ENCODE measurements at regions not wholly inside any gene's neighbourhood (a gene's known extent, or its start where the extent isn't known, plus 50 kb on each side); places are given as distances from the start of the nearest gene placed in this dataset.

- Histone ChIP-seq H3K4me1 (ENCODE audit: control insufficient read depth in 4 of 4, insufficient read depth in 4 of 4, low read length in 3 of 4) (peaks cover 0 to 10% (median 2%) of the 10 kb centered on the region in 4 donors), H3K36me3 (ENCODE audit: control insufficient read depth in 4 of 4, insufficient read depth in 3 of 4, low read depth in 1 of 4, low read length in 3 of 4) (no peaks in the 10 kb centered on the region), H3K9me3 (ENCODE audit: control insufficient read depth in 4 of 4, low read length in 3 of 4) (no peaks in the 10 kb centered on the region), H3K27ac (ENCODE audit: low read depth in 1 of 2, low read length in 2 of 2) (no peak overlapping the region), H3K27me3 (ENCODE audit: control insufficient read depth in 4 of 4, insufficient read depth in 4 of 4, low read length in 3 of 4) (no peaks in the 10 kb centered on the region), H3K4me3 (ENCODE audit: low read depth in 1 of 3, low read length in 3 of 3) (no peak overlapping the region), H3K9ac (ENCODE audit: low read depth in 1 of 2, low read length in 2 of 2) (no peak overlapping the region)
- 70% methylated on average over 3 of the region's 3 CpGs for WGBS
- no peak for TF ChIP-seq MAX (IDR thresholded peaks at IDR 0.05)
- no peak for DNase-seq (ENCODE audit: low spot score)
These were observed 159.8 kb downstream of the COPRS start for GRCh38 chr17:31699281-31699680.

GRCh38 chr17:31698751-31699150, 160.3 kb downstream of the COPRS start:
- 96% methylated on average over 7 of the region's 7 CpGs for WGBS
- Histone ChIP-seq H3K4me1 (ENCODE audit: control insufficient read depth in 4 of 4, insufficient read depth in 4 of 4, low read length in 3 of 4) (peaks cover 0 to 10% (median 2%) of the 10 kb centered on the region in 4 donors), H3K9ac (ENCODE audit: low read depth in 1 of 2, low read length in 2 of 2) (no peak overlapping the region), H3K4me3 (ENCODE audit: low read depth in 1 of 3, low read length in 3 of 3) (no peak overlapping the region), H3K27ac (ENCODE audit: low read depth in 1 of 2, low read length in 2 of 2) (no peak overlapping the region), H3K9me3 (ENCODE audit: control insufficient read depth in 4 of 4, low read length in 3 of 4) (no peaks in the 10 kb centered on the region), H3K27me3 (ENCODE audit: control insufficient read depth in 4 of 4, insufficient read depth in 4 of 4, low read length in 3 of 4) (no peaks in the 10 kb centered on the region), H3K36me3 (ENCODE audit: control insufficient read depth in 4 of 4, insufficient read depth in 3 of 4, low read depth in 1 of 4, low read length in 3 of 4) (no peaks in the 10 kb centered on the region)
- TF ChIP-seq EGR1 (IDR thresholded peaks at IDR 0.05; ENCODE audit: low read depth in 2 of 2): no peak
- TF ChIP-seq ATF3 (IDR thresholded peaks at IDR 0.05): no peak
- TF ChIP-seq NR2F2 (IDR thresholded peaks at IDR 0.05): no peak
- TF ChIP-seq GABPA (IDR thresholded peaks at IDR 0.05 in 1 of 2, conservative IDR thresholded peaks at IDR 0.05 in 1 of 2): no peak
- TF ChIP-seq RAD21 (IDR thresholded peaks at IDR 0.05): no peak
- no peak for TF ChIP-seq SP1 (IDR thresholded peaks at IDR 0.05)
- no peak for TF ChIP-seq REST (IDR thresholded peaks at IDR 0.05)
- TF ChIP-seq HNF4G (IDR thresholded peaks at IDR 0.05): no peak
- TF ChIP-seq FOXA1 (IDR thresholded peaks at IDR 0.05): no peak
- no peak for TF ChIP-seq ZBTB33 (IDR thresholded peaks at IDR 0.05)
- no peak for TF ChIP-seq YY1 (IDR thresholded peaks at IDR 0.05)
- no peak for TF ChIP-seq JUND (IDR thresholded peaks at IDR 0.05)
- TF ChIP-seq HNF4A (conservative IDR thresholded peaks at IDR 0.05): no peak
- no peak for TF ChIP-seq FOXA2 (IDR thresholded peaks at IDR 0.05)
- TF ChIP-seq TAF1 (conservative IDR thresholded peaks at IDR 0.05): no peak
- DNase-seq (ENCODE audit: low spot score): no peak

Data from liver (tissue), 7 donors.